Naive thymus-derived CD4-positive, alpha-beta T cell (primary cell): ENCODE measurements at regions not wholly inside any gene's neighbourhood (a gene's known extent, or its start where the extent isn't known, plus 50 kb on each side); places are given as distances from the start of the nearest gene placed in this dataset.

Experiments
- ATAC-seq: fragments of 150-1000 bp; cut with Tn5 transposase; 2 replicates; pipeline ENCODE4 v1.10.0; 2021; ENCODE audit warnings: mild to moderate bottlenecking, moderate library complexity
- CTCF ChIA-PET: fragments of 350-600 bp; sonication (Branson Sonifier 250); formaldehyde crosslinking; loops from one replicate; lab custom pipeline; 2021; ENCODE audit warnings: antibody characterized with exemption; lab: Charles Lee
- POLR2A ChIA-PET: fragments of 350-600 bp; sonication (Branson Sonifier 250); formaldehyde crosslinking; loops from one replicate; lab custom pipeline; 2021; ENCODE audit warnings: antibody characterized with exemption, inconsistent platforms; lab: Charles Lee
- DNase-seq, 9 donors: peaks; one replicate each; pipeline versions ENCODE4 v3.0.0 to v3.0.0-alpha.2; 2020 to 2022; ENCODE audit warnings: mixed read lengths in 1 of 9
- H3K27ac ChIP-seq: one replicate; pipeline ENCODE4 v1.7.0; 2013; ENCODE audit warnings: mild to moderate bottlenecking, low read depth, low read length, moderate library complexity
- H3K27me3 ChIP-seq, 2 donors: one replicate each; pipeline ENCODE4 v1.7.0; 2013; ENCODE audit warnings: low read length in 2 of 2, mild to moderate bottlenecking in 2 of 2, moderate library complexity in 2 of 2; ENCODE audit not compliant: control insufficient read depth in 2 of 2, insufficient read depth in 2 of 2
- H3K36me3 ChIP-seq, 3 experiments: 1 replicate in 2 of 3; 2 replicates in 1 of 3; pipeline ENCODE4 v1.7.0; 2013; ENCODE audit warnings: low read length in 3 of 3, mild to moderate bottlenecking in 3 of 3, moderate library complexity in 1 of 3; ENCODE audit not compliant: insufficient read depth in 3 of 3, control insufficient read depth in 2 of 3
- H3K4me1 ChIP-seq, 2 donors: one replicate each; pipeline ENCODE4 v1.7.0; 2013; ENCODE audit warnings: low read length in 2 of 2, mild to moderate bottlenecking in 2 of 2, moderate library complexity in 1 of 2; ENCODE audit not compliant: control insufficient read depth in 2 of 2, insufficient read depth in 2 of 2
- H3K4me3 ChIP-seq: 2 replicates; pipeline ENCODE4 v1.7.0; 2013; ENCODE audit warnings: mild to moderate bottlenecking, low read length
- H3K9me3 ChIP-seq, 3 experiments: 1 replicate in 2 of 3; 2 replicates in 1 of 3; pipeline ENCODE4 v1.7.0; 2013; ENCODE audit warnings: low read length in 3 of 3; ENCODE audit not compliant: control insufficient read depth in 2 of 3
- H3K27ac Mint-ChIP-seq, 9 donors: one replicate each; pipeline ENCODE4 v1.8.0; 2020 to 2022; ENCODE audit warnings: mixed read lengths in 9 of 9, mild to moderate bottlenecking in 8 of 9, moderate library complexity in 5 of 9, inconsistent platforms in 2 of 9
- H3K27me3 Mint-ChIP-seq, 5 donors: one replicate each; pipeline ENCODE4 v1.8.0; 2021 to 2022; ENCODE audit warnings: mixed read lengths in 5 of 5, mild to moderate bottlenecking in 1 of 5
- H3K36me3 Mint-ChIP-seq, 5 donors: one replicate each; pipeline ENCODE4 v1.8.0; 2020 to 2022; ENCODE audit warnings: mixed read lengths in 5 of 5, mild to moderate bottlenecking in 3 of 5, inconsistent platforms in 1 of 5
- H3K4me1 Mint-ChIP-seq, 7 donors: one replicate each; pipeline ENCODE4 v1.8.0; 2020 to 2022; ENCODE audit warnings: mixed read lengths in 7 of 7, mild to moderate bottlenecking in 3 of 7, inconsistent platforms in 1 of 7
- H3K4me3 Mint-ChIP-seq, 10 donors: one replicate each; pipeline ENCODE4 v1.8.0; 2020 to 2022; ENCODE audit warnings: mild to moderate bottlenecking in 10 of 10, mixed read lengths in 10 of 10, moderate library complexity in 6 of 10, inconsistent platforms in 2 of 10
- H3K9me3 Mint-ChIP-seq, 11 donors: one replicate each; pipeline ENCODE4 v1.8.0; 2020 to 2022; ENCODE audit warnings: mixed read lengths in 11 of 11, mild to moderate bottlenecking in 4 of 11, inconsistent platforms in 1 of 11, moderate library complexity in 1 of 11
- intact Hi-C, 2 donors: fragments of 100-400 bp; cut with micrococcal nuclease; formaldehyde crosslinking; loops; one replicate each; pipeline ENCODE4 v1.15.1; 2023

GRCh38 chr12:94889445-94890210 lies 113.9 kb downstream of the NDUFA12 start:
- no peaks in the 10 kb centered on the region for H3K4me1 ChIP-seq
- H3K4me3 ChIP-seq = no peak overlapping the region
- ChIA-PET CTCF (no interaction called here), POLR2A (no interaction called here)
- no peaks in the 10 kb centered on the region for H3K9me3 ChIP-seq
- Mint-ChIP-seq H3K4me1 (no peaks in the 10 kb centered on the region), H3K36me3 (peaks cover 0 to 5% (median 0%) of the 10 kb centered on the region in 5 donors), H3K4me3 (no peak overlapping the region), H3K9me3 (no peaks in the 10 kb centered on the region), H3K27ac (no peak overlapping the region), H3K27me3 (peaks cover 0 to 10% (median 7%) of the 10 kb centered on the region in 5 donors)
- H3K36me3 ChIP-seq = no peaks in the 10 kb centered on the region
- no peak overlapping the region for H3K27ac ChIP-seq
- no peaks in the 10 kb centered on the region for H3K27me3 ChIP-seq
- intact Hi-C loops = no loop called here
- ATAC-seq (no peak), DNase-seq (no peak)

DNA sequence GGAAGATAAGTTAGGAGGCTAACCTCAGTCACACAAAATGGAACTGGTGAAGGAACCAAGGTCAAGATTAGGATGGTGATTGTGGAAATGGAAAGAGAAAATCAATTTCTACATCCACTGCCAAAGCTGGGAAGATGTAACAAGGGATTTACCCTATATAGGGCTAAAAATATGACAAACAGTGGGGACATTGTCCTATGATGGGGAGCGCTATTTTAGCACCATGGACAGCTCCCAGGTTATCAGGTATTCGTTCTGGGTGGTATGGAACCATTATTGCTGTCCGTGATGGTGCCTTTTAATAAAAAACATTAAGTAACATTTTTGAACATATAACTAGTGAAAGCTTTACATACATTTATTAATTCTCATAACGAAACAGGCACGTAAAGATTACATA lies 124.0 kb downstream of the NDUFA12 start:
- H3K36me3 Mint-ChIP-seq = peaks cover 0 to 6% (median 0%) of the 10 kb centered on the region in 5 donors
- H3K9me3 Mint-ChIP-seq = peaks cover 0 to 9% (median 0%) of the 10 kb centered on the region in 11 donors
- Histone ChIP-seq H3K4me3 (no peak overlapping the region), H3K36me3 (no peaks in the 10 kb centered on the region), H3K4me1 (no peaks in the 10 kb centered on the region), H3K9me3 (no peaks in the 10 kb centered on the region), H3K27me3 (peaks cover 5 to 10% of the 10 kb centered on the region in 2 donors), H3K27ac (no peak overlapping the region)
- ChIA-PET POLR2A (interaction anchor here (1.2 kb wide), 1 partner anchor 9 kb away, joined by 4 read pairs; no protein-coding TSS in a partner anchor), CTCF (no interaction called here)
- peaks cover 0 to 12% (median 10%) of the 10 kb centered on the region in 7 donors for H3K4me1 Mint-ChIP-seq
- peaks cover 33 to 49% (median 43%) of the 10 kb centered on the region in 5 donors for H3K27me3 Mint-ChIP-seq
- intact Hi-C loops = loop anchor here in 1 of 2 donors (10.0 kb wide), 1 partner anchor 105 kb away; no protein-coding TSS in a partner anchor
- H3K27ac Mint-ChIP-seq = no peak overlapping the region
- H3K4me3 Mint-ChIP-seq = no peak overlapping the region
- ATAC-seq = no peak
- DNase-seq = peak in 3 of 9 donors; percentile 12 to 22 (median 15)

DNA sequence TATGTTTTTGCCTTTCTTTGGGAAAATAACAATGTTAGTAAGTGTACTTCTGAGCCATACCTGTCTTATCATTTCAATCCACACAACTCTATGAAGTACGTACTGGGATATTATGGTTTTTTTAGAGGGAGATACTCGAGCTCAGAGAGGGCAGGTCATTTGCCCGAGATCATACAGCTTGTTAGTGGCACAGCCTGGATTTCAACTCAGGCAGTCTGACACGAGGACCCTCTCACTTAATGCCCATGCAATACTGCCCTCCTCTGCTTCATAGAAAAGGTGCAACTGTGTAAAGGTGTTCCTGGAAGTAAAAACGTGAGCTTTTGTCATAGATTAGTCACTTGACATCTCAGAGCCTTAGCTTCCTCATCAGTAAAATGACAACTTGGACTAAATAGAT lies 128.0 kb downstream of the NDUFA12 start:
- no peaks in the 10 kb centered on the region for H3K36me3 ChIP-seq
- peak in 3 of 9 donors; percentile 2 to 29 (median 18) for DNase-seq
- intact Hi-C loops = loop anchor here in 1 of 2 donors (10.0 kb wide), 1 partner anchor 109 kb away; no protein-coding TSS in a partner anchor
- Mint-ChIP-seq H3K4me1 (peaks cover 0 to 24% (median 22%) of the 10 kb centered on the region in 7 donors), H3K9me3 (peaks cover 0 to 9% (median 0%) of the 10 kb centered on the region in 11 donors), H3K4me3 (peak overlapping the region in 6 of 10 donors; percentile 8 to 87 (median 24)), H3K36me3 (peaks cover 0 to 6% (median 0%) of the 10 kb centered on the region in 5 donors), H3K27me3 (peaks cover 53 to 80% (median 73%) of the 10 kb centered on the region in 5 donors), H3K27ac (no peak overlapping the region)
- H3K4me3 ChIP-seq = no peak overlapping the region
- peak; percentile 40 for ATAC-seq
- H3K4me1 ChIP-seq = no peaks in the 10 kb centered on the region
- ChIA-PET POLR2A (no interaction called here), CTCF (no interaction called here)
- H3K27ac ChIP-seq = no peak overlapping the region
- peaks cover 9 to 10% of the 10 kb centered on the region in 2 donors for H3K27me3 ChIP-seq
- no peaks in the 10 kb centered on the region for H3K9me3 ChIP-seq

GRCh38 chr12:94874518-94875302 lies 128.8 kb downstream of the NDUFA12 start:
- Histone ChIP-seq H3K4me3 (no peak overlapping the region), H3K36me3 (no peaks in the 10 kb centered on the region), H3K4me1 (no peaks in the 10 kb centered on the region), H3K9me3 (no peaks in the 10 kb centered on the region), H3K27me3 (peaks cover 9 to 10% of the 10 kb centered on the region in 2 donors), H3K27ac (no peak overlapping the region)
- Mint-ChIP-seq H3K4me1 (peaks cover 0 to 24% (median 22%) of the 10 kb centered on the region in 7 donors), H3K9me3 (peaks cover 0 to 9% (median 0%) of the 10 kb centered on the region in 11 donors), H3K27me3 (peaks cover 57 to 82% (median 79%) of the 10 kb centered on the region in 5 donors), H3K27ac (no peak overlapping the region), H3K4me3 (peak overlapping the region; percentile 42 to 91 (median 80)), H3K36me3 (peaks cover 0 to 6% (median 0%) of the 10 kb centered on the region in 5 donors)
- intact Hi-C loops = loop anchor here in 1 of 2 donors (10.0 kb wide), 1 partner anchor 110 kb away; no protein-coding TSS in a partner anchor
- ChIA-PET CTCF (no interaction called here), POLR2A (no interaction called here)
- no peak for DNase-seq
- ATAC-seq = no peak

DNA sequence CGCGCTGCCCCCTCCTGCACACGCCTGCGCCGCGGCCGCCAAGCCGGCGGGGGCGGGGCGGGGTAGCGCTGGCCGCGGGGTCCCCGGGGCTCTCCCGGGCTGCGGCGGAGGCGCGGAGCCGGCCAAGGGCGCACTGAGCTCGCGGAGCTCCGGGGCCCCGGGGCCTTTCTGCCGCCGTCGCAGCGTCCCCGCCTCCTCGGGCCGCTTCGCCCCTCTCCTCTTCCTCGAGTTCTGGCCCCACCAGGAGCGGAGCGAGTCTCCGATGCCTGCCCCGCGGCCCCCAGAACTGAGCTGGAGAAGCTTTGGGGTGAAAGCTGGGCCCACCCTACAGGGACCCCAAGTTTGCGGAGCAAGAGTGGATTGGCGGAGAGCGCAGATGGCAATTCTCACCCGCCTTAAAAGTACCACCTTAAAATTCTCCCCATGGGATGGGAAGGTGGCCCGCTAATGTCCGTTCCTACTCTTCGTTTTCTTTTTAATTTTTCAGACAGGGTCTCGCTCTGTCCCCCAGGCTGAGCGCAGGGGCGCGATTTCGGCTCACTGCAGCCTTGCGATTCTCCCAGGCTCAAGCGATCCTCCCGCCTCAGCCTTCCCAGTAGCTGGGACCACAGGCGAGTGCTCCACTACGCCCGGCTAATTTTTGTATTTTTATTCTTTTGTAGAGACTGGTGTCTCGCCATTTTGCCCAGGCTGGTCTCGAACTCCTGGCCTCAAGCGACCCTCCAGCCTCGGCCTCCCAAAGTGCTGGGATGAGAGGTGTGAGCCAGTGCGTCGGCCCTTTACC lies 129.6 kb downstream of the NDUFA12 start:
- Histone ChIP-seq H3K36me3 (no peaks in the 10 kb centered on the region), H3K4me1 (no peaks in the 10 kb centered on the region), H3K27me3 (peaks cover 9 to 10% of the 10 kb centered on the region in 2 donors), H3K27ac (no peak overlapping the region), H3K9me3 (no peaks in the 10 kb centered on the region), H3K4me3 (peak overlapping the region; percentile 33)
- Mint-ChIP-seq H3K4me1 (peaks cover 0 to 24% (median 22%) of the 10 kb centered on the region in 7 donors), H3K36me3 (peaks cover 0 to 6% (median 0%) of the 10 kb centered on the region in 5 donors), H3K9me3 (peaks cover 0 to 2% (median 0%) of the 10 kb centered on the region in 11 donors), H3K27ac (no peak overlapping the region), H3K27me3 (peaks cover 57 to 77% (median 76%) of the 10 kb centered on the region in 5 donors), H3K4me3 (peak overlapping the region; percentile 42 to 91 (median 80))
- no peak for DNase-seq
- POLR2A ChIA-PET = no interaction called here
- peak; percentile 47 for ATAC-seq
- intact Hi-C loops = loop anchor here in 1 of 2 donors (10.0 kb wide), 1 partner anchor 111 kb away; no protein-coding TSS in a partner anchor
- CTCF ChIA-PET = no interaction called here
